Breast epithelium (tissue), 4 donors: ENCODE measurements at regions not wholly inside any gene's neighbourhood (a gene's known extent, or its start where the extent isn't known, plus 50 kb on each side); places are given as distances from the start of the nearest gene placed in this dataset.
"Not testable (repeated sequence)": the region's sequence is repeated elsewhere in the genome, so short reads cannot be mapped to it uniquely, and the experiment has no call there.

Experiments used
- DNase-seq, 2 donors: peaks; one replicate each; pipeline ENCODE4 v3.0.0-alpha.2; 2019; ENCODE audit warnings: low spot score in 2 of 2
- H3K27ac ChIP-seq, 2 donors: fragments of 200-600 bp; sonication (generic) in 1 of 2; one replicate each; pipeline ENCODE4 v1.5.1; 2016 to 2019; ENCODE audit warnings: mild to moderate bottlenecking in 1 of 2
- H3K27me3 ChIP-seq, 2 donors: fragments of 200-600 bp; sonication (generic) in 1 of 2; one replicate each; pipeline versions ENCODE4 v1.5.1 to v1.6.0; 2017 to 2019; ENCODE audit warnings: control low read depth in 1 of 2, mild to moderate bottlenecking in 1 of 2
- H3K36me3 ChIP-seq: fragments of 200-600 bp; one replicate; pipeline ENCODE4 v1.5.1; 2019
- H3K4me1 ChIP-seq, 2 donors: fragments of 200-600 bp; sonication (generic); one replicate each; pipeline ENCODE4 v1.5.1; 2016 to 2019; ENCODE audit warnings: control low read depth in 1 of 2
- H3K4me3 ChIP-seq, 3 donors: fragments of 200-600 bp; sonication (generic); 1 replicate in 2 of 3; 2 replicates in 1 of 3; pipeline ENCODE4 v1.5.1; 2016 to 2019; ENCODE audit warnings: mild to moderate bottlenecking in 3 of 3, moderate library complexity in 2 of 3
- H3K9me3 ChIP-seq, 2 donors: fragments of 200-600 bp; sonication (generic) in 1 of 2; one replicate each; pipeline ENCODE4 v1.5.1; 2016 to 2019; ENCODE audit warnings: control low read depth in 1 of 2
- CTCF ChIP-seq, 3 donors: fragments of 450-650 bp; IDR thresholded peaks; one replicate each; pipeline ENCODE4 v1.5.1; 2016 to 2017; ENCODE audit warnings: antibody characterized with exemption in 3 of 3, mild to moderate bottlenecking in 3 of 3, moderate library complexity in 3 of 3
- POLR2A ChIP-seq: fragments of 450-650 bp; IDR thresholded peaks from one replicate; pipeline ENCODE4 v1.6.1; 2016; ENCODE audit warnings: antibody characterized with exemption, mild to moderate bottlenecking, moderate library complexity
- POLR2AphosphoS5 ChIP-seq, 3 donors: sonication (generic); formaldehyde crosslinking; IDR thresholded peaks; one replicate each; pipeline ENCODE4 v1.6.1; 2017; ENCODE audit warnings: antibody characterized with exemption in 3 of 3
- intact Hi-C: fragments of 100-400 bp; cut with DNase I; formaldehyde crosslinking; loops from one replicate; pipeline ENCODE4 v1.15.1; 2023; ENCODE audit warnings: low total_unique reads

DNA sequence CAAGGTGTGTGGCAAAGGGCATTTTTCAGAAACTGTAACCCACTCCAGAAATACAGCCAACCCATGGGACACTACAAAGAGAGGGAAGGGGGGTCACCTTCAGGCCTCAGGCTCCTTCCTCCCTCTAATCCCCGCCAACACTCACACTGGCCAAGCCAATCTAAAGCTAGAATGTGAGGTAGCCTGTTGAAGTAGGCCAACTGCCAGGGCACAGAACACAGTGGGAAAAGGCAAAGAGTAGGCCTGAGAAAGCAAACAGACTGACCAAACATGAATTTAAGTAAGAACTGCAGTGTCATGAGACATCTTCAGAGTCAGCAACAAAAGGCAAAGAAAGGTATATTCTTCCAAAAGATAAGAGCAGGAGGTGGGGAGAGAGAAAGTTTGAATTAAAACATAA lies 289.0 kb downstream of the HNRNPD start:
- no peaks in the 10 kb centered on the region for H3K4me1 ChIP-seq
- H3K27me3 ChIP-seq: no peaks in the 10 kb centered on the region
- DNase-seq: no peak
- H3K9me3 ChIP-seq: no peaks in the 10 kb centered on the region
- no peak for TF ChIP-seq CTCF (IDR thresholded peaks at IDR 0.05)
- TF ChIP-seq POLR2AphosphoS5 (IDR thresholded peaks at IDR 0.05): no peak
- TF ChIP-seq POLR2A: no peak
- H3K36me3 ChIP-seq: no peaks in the 10 kb centered on the region
- intact Hi-C loops: no loop called here
- no peak overlapping the region for H3K27ac ChIP-seq
- H3K4me3 ChIP-seq: no peak overlapping the region

DNA sequence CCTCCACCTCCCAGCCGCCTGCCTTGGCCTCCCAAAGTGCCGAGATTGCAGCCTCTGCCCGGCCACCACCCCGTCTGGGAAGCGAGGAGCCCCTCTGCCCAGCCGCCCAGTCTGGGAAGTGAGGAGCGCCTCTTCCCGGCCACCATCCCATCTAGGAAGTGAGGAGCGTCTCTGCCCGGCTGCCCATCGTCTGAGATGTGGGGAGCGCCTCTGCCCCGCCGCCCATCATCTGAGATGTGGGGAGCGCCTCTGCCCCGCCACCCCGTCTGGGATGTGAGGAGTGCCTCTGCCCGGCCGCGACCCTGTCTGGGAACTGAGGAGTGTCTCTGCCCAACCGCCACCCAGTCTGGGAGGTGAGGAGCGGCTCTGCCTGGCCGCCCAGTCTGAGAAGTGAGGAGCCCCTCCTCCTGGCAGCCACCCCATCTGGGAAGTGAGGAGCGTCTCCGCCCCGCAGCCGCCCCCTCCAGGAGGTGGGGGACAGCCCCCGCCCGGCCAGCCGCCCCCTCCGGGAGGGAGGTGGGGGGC lies 296.3 kb downstream of the HNRNPD start:
- intact Hi-C loops, H3K27me3 ChIP-seq, H3K9me3 ChIP-seq, H3K36me3 ChIP-seq, H3K4me1 ChIP-seq, H3K27ac ChIP-seq, H3K4me3 ChIP-seq, DNase-seq: not testable (repeated sequence)

GRCh38 chr4:82076809-82077208 lies 297.0 kb downstream of the HNRNPD start:
- DNase-seq: no peak
- Histone ChIP-seq H3K36me3 (no peaks in the 10 kb centered on the region), H3K9me3 (no peaks in the 10 kb centered on the region), H3K27me3 (no peaks in the 10 kb centered on the region), H3K27ac (no peak overlapping the region), H3K4me3 (no peak overlapping the region), H3K4me1 (no peaks in the 10 kb centered on the region)
- intact Hi-C loops: no loop called here
- TF ChIP-seq POLR2AphosphoS5 (IDR thresholded peaks at IDR 0.05): no peak
- TF ChIP-seq POLR2A: no peak
- TF ChIP-seq CTCF (IDR thresholded peaks at IDR 0.05): no peak

- TF ChIP-seq POLR2AphosphoS5 (IDR thresholded peaks at IDR 0.05) (no peak), CTCF (IDR thresholded peaks at IDR 0.05) (no peak), POLR2A (no peak)
Observed at GRCh38 chr4:82076359-82076758, 297.4 kb downstream of the HNRNPD start.

DNA sequence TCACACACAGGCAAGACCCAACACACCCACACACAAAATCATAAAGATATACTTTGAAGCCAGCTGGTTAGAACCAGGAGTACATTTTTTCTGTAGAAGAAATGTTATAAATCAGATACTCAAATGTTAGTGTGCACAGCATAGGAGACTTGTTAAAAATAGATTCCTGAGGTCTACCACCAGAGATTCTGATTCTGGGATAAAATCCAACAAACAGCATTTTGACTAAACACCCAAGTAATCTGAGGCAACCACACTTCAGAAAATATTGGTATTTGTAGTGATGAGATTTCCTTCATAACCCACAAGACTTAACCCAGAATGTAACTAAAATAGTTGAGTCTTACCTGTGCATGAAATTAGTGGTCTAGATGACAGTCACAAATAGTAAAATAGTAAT lies 301.8 kb downstream of the HNRNPD start:
- no peak for DNase-seq
- intact Hi-C loops: no loop called here
- no peak overlapping the region for H3K4me3 ChIP-seq
- no peak overlapping the region for H3K27ac ChIP-seq
- no peaks in the 10 kb centered on the region for H3K9me3 ChIP-seq
- TF ChIP-seq POLR2A: no peak
- TF ChIP-seq POLR2AphosphoS5 (IDR thresholded peaks at IDR 0.05): no peak
- no peak for TF ChIP-seq CTCF (IDR thresholded peaks at IDR 0.05)
- no peaks in the 10 kb centered on the region for H3K36me3 ChIP-seq
- H3K27me3 ChIP-seq: no peaks in the 10 kb centered on the region
- H3K4me1 ChIP-seq: no peaks in the 10 kb centered on the region

More at GRCh38 chr4:82076359-82076758, 297.4 kb downstream of the HNRNPD start:
- Histone ChIP-seq H3K36me3 (no peaks in the 10 kb centered on the region), H3K27me3 (no peaks in the 10 kb centered on the region), H3K9me3 (no peaks in the 10 kb centered on the region), H3K4me1 (no peaks in the 10 kb centered on the region), H3K4me3 (no peak overlapping the region), H3K27ac (no peak overlapping the region)
- intact Hi-C loops: no loop called here
- no peak for DNase-seq
